GM23338 (cell line): ENCODE measurements at regions not wholly inside any gene's neighbourhood (a gene's known extent, or its start where the extent isn't known, plus 50 kb on each side); places are given as distances from the start of the nearest gene placed in this dataset.

ENCODE experiments used
- ATAC-seq: fragments of 200-7000 bp; cut with Tn5 transposase; 3 replicates; pipeline ENCODE4 v1.9.1; 2020
- DNase-seq: peaks from one replicate; pipeline ENCODE4 v3.0.0-alpha.2; 2015; ENCODE audit warnings: low spot score
- H2AFZ ChIP-seq: fragments of 200-600 bp; sonication (generic); 2 replicates; pipeline ENCODE4 v1.8.0; 2016; ENCODE audit warnings: antibody characterized with exemption, mild to moderate bottlenecking, moderate library complexity
- H3F3A ChIP-seq: fragments of 200-600 bp; sonication (generic); replicated peaks from 2 replicates; pipeline ENCODE4 v1.8.0; 2017; ENCODE audit warnings: antibody characterized with exemption, mixed run types, low read depth
- H3K27ac ChIP-seq: fragments of 200-600 bp; sonication (generic); 2 replicates; pipeline ENCODE4 v1.6.1; 2016; ENCODE audit warnings: low read depth
- H3K27me3 ChIP-seq: fragments of 200-600 bp; sonication (generic); 2 replicates; pipeline ENCODE4 v1.8.0; 2016; ENCODE audit warnings: mild to moderate bottlenecking, mixed run types, moderate library complexity; ENCODE audit not compliant: insufficient read depth
- H3K36me3 ChIP-seq: fragments of 200-600 bp; sonication (generic); 2 replicates; pipeline ENCODE4 v1.8.0; 2016; ENCODE audit warnings: mild to moderate bottlenecking; ENCODE audit not compliant: insufficient read depth
- H3K4me1 ChIP-seq: fragments of 200-600 bp; sonication (generic); 2 replicates; pipeline ENCODE4 v1.8.0; 2016; ENCODE audit warnings: mild to moderate bottlenecking, moderate library complexity; ENCODE audit not compliant: insufficient read depth
- H3K4me2 ChIP-seq: fragments of 200-600 bp; sonication (generic); 2 replicates; pipeline ENCODE4 v1.7.1; 2017; ENCODE audit warnings: mixed run types
- H3K4me3 ChIP-seq: fragments of 200-600 bp; sonication (generic); 2 replicates; pipeline ENCODE4 v1.6.1; 2016; ENCODE audit warnings: mixed run types
- H3K79me2 ChIP-seq: fragments of 200-600 bp; sonication (generic); replicated peaks from 2 replicates; pipeline ENCODE4 v1.8.0; 2017; ENCODE audit warnings: mild to moderate bottlenecking; ENCODE audit not compliant: insufficient read depth
- H3K9me2 ChIP-seq: fragments of 200-600 bp; sonication (generic); 2 replicates; pipeline ENCODE4 v1.8.0; 2017; ENCODE audit not compliant: insufficient read depth
- H4K20me1 ChIP-seq: fragments of 200-600 bp; sonication (generic); replicated peaks from 2 replicates; pipeline ENCODE4 v1.8.0; 2017; ENCODE audit warnings: mild to moderate bottlenecking; ENCODE audit not compliant: insufficient read depth
- H3K27ac Mint-ChIP-seq: 2 replicates; pipeline ENCODE4 v1.8.0; 2020; ENCODE audit warnings: inconsistent platforms, mild to moderate bottlenecking, moderate library complexity, mixed read lengths
- H3K27me3 Mint-ChIP-seq: 3 replicates; pipeline ENCODE4 v1.8.0; 2022; ENCODE audit warnings: low read depth, mild to moderate bottlenecking, moderate library complexity, mixed read lengths, inconsistent platforms; ENCODE audit not compliant: insufficient read depth, poor library complexity
- H3K36me3 Mint-ChIP-seq: 3 replicates; pipeline ENCODE4 v1.8.0; 2021; ENCODE audit warnings: low read depth, mild to moderate bottlenecking, inconsistent platforms, moderate library complexity, mixed read lengths
- H3K4me1 Mint-ChIP-seq: 3 replicates; pipeline ENCODE4 v1.8.0; 2020; ENCODE audit warnings: mild to moderate bottlenecking, inconsistent platforms, mixed read lengths
- H3K4me3 Mint-ChIP-seq: 3 replicates; pipeline ENCODE4 v1.8.0; 2021; ENCODE audit warnings: moderate library complexity, mild to moderate bottlenecking, inconsistent platforms, mixed read lengths
- H3K9me3 Mint-ChIP-seq: 3 replicates; pipeline ENCODE4 v1.8.0; 2020; ENCODE audit warnings: moderate library complexity, mild to moderate bottlenecking, inconsistent platforms, mixed read lengths
- CREB1 ChIP-seq: fragments of 250-450 bp; sonication (Bioruptor Pico); IDR thresholded peaks from 2 replicates; pipeline ENCODE4 v1.5.0; 2020; ENCODE audit warnings: low read depth, mild to moderate bottlenecking, moderate library complexity
- CTCF ChIP-seq, 2 experiments: fragments of 200-600 bp in 1 of 2; sonication (generic) in 1 of 2; conservative IDR thresholded peaks; 2 replicates each; pipeline versions ENCODE4 v1.5.1 to v1.6.1; 2016 to 2017; ENCODE audit warnings: antibody characterized with exemption in 2 of 2, low read depth in 2 of 2, mild to moderate bottlenecking in 2 of 2, moderate library complexity in 1 of 2
- EZH2 ChIP-seq: fragments of 200-600 bp; sonication (generic); IDR thresholded peaks from one replicate; pipeline ENCODE4 v1.8.0; 2017; ENCODE audit warnings: antibody characterized with exemption, mild to moderate bottlenecking, low read depth; ENCODE audit not compliant: unreplicated experiment
- EZH2phosphoT487 ChIP-seq: fragments of 200-600 bp; sonication (generic); IDR thresholded peaks from one replicate; pipeline ENCODE4 v1.8.1; 2018; ENCODE audit warnings: antibody characterized with exemption; ENCODE audit not compliant: unreplicated experiment
- NANOG ChIP-seq: IDR thresholded peaks from 2 replicates; pipeline ENCODE4 v1.6.1; 2016; ENCODE audit warnings: antibody characterized with exemption, borderline replicate concordance
- ZNF331 ChIP-seq: fragments of 250-450 bp; sonication (Bioruptor Pico); IDR thresholded peaks from 2 replicates; pipeline ENCODE4 v1.5.0; 2020; ENCODE audit warnings: low read depth, mild to moderate bottlenecking, moderate library complexity
- ZNF462 ChIP-seq: fragments of 250-450 bp; sonication (Bioruptor Pico); IDR thresholded peaks from 2 replicates; pipeline ENCODE4 v1.5.0; 2020; ENCODE audit warnings: mild to moderate bottlenecking, moderate library complexity

- TF ChIP-seq CTCF (conservative IDR thresholded peaks at IDR 0.05; ENCODE audit: low read depth in 2 of 2): no peak
These were observed 288.6 kb upstream of the FIGN start (continued) for GRCh38 chr2:164024396-164024795.

GRCh38 chr2:164023896-164024295, 288.1 kb upstream of the FIGN start:
- Histone ChIP-seq H3K27me3 (no peaks in the 10 kb centered on the region), H3K9me2 (no peaks in the 10 kb centered on the region; the same call in none of the 2 replicates), H2AFZ (no peak overlapping the region), H3K79me2 (no peaks in the 10 kb centered on the region), H4K20me1 (no peaks in the 10 kb centered on the region), H3K4me3 (no peak overlapping the region), H3K4me2 (no peak overlapping the region), H3K27ac (no peak overlapping the region), H3F3A (no peaks in the 10 kb centered on the region), H3K36me3 (no peaks in the 10 kb centered on the region; the same call in 1 of the 2 replicates), H3K4me1 (peaks cover 8% of the 10 kb centered on the region; the same call in 1 of the 2 replicates)
- DNase-seq (no peak), ATAC-seq (no peak)
- no peak overlapping the region for H3K4me3 Mint-ChIP-seq
- TF ChIP-seq ZNF331: no peak
- no peak for TF ChIP-seq EZH2phosphoT487
- H3K9me3 Mint-ChIP-seq: no peaks in the 10 kb centered on the region
- H3K4me1 Mint-ChIP-seq: peaks cover 5% of the 10 kb centered on the region
- no peaks in the 10 kb centered on the region for H3K27me3 Mint-ChIP-seq
- no peak overlapping the region for H3K27ac Mint-ChIP-seq
- H3K36me3 Mint-ChIP-seq: no peaks in the 10 kb centered on the region

GRCh38 chr2:164015328-164016123, 279.7 kb upstream of the FIGN start:
- no peak overlapping the region for H3K4me3 Mint-ChIP-seq
- no peak overlapping the region for H3K4me3 ChIP-seq
- TF ChIP-seq NANOG: no peak
- TF ChIP-seq CTCF (conservative IDR thresholded peaks at IDR 0.05; ENCODE audit: low read depth in 2 of 2): no peak
- no peak for TF ChIP-seq CREB1 (CRISPR knock-in tag)
- TF ChIP-seq EZH2: no peak
- no peak for TF ChIP-seq ZNF462 (CRISPR knock-in tag)

More at GRCh38 chr2:164015328-164016123, 279.7 kb upstream of the FIGN start:
- no peaks in the 10 kb centered on the region for H3F3A ChIP-seq
- no peaks in the 10 kb centered on the region for H3K27me3 ChIP-seq
- ATAC-seq (no peak), DNase-seq (no peak)
- H3K4me1 ChIP-seq: 0 out of 2 replicates have a peak, but pooled peaks cover 5% of the 10 kb centered on the region
- H3K27me3 Mint-ChIP-seq: no peaks in the 10 kb centered on the region
- H3K27ac Mint-ChIP-seq: peak overlapping the region; percentile 37; the same call in 1 of the 2 replicates
- no peak overlapping the region for H3K27ac ChIP-seq
- H2AFZ ChIP-seq: peak overlapping the region; percentile 94
- H3K4me1 Mint-ChIP-seq: peaks cover 8% of the 10 kb centered on the region; the same call in 2 of the 3 replicates
- no peaks in the 10 kb centered on the region for H3K79me2 ChIP-seq
- H3K9me3 Mint-ChIP-seq: no peaks in the 10 kb centered on the region
- no peaks in the 10 kb centered on the region for H4K20me1 ChIP-seq
- H3K36me3 Mint-ChIP-seq: no peaks in the 10 kb centered on the region
- no peak overlapping the region for H3K4me2 ChIP-seq
- no peaks in the 10 kb centered on the region; the same call in 1 of the 2 replicates for H3K9me2 ChIP-seq
- H3K36me3 ChIP-seq: no peaks in the 10 kb centered on the region
